GM12878 (cell line): ENCODE measurements at regions not wholly inside any gene's neighbourhood (a gene's known extent, or its start where the extent isn't known, plus 50 kb on each side); places are given as distances from the start of the nearest gene placed in this dataset.

Experiments used
- ATAC-seq: fragments of 200-7000 bp; cut with Tn5 transposase; 3 replicates; pipeline ENCODE4 v1.9.1; 2020; ENCODE audit warnings: mild to moderate bottlenecking, moderate library complexity
- BruUV-seq: library from RNA; stranded (reverse); fragments of 400-500 nt; replicated peaks from 2 replicates; lab custom pipeline; 2021; lab: Mats Ljungman, UMichigan
- CTCF ChIA-PET: fragments of 300-600 bp; sonication (Branson Sonifier 250); formaldehyde crosslinking; extraction: SDS; loops from one replicate; lab custom pipeline; 2021; ENCODE audit warnings: inconsistent platforms; lab: Yijun Ruan, JAX
- POLR2A ChIA-PET: fragments of 350-600 bp; formaldehyde crosslinking; extraction: SDS; loops from one replicate; lab custom pipeline; 2021; ENCODE audit warnings: inconsistent platforms; lab: Charles Lee
- RAD21 ChIA-PET: fragments of 300-600 bp; sonication (Branson Sonifier 250); formaldehyde crosslinking; loops from one replicate; lab custom pipeline; 2023; ENCODE audit warnings: antibody characterized with exemption; ENCODE audit not compliant: unreplicated experiment; lab: Charles Lee
- SMC1A ChIA-PET: fragments of 300-600 bp; sonication (Branson Sonifier 250); formaldehyde crosslinking; loops from one replicate; lab custom pipeline; 2023; ENCODE audit not compliant: unreplicated experiment, uncharacterized antibody; lab: Charles Lee
- DNase-seq: peaks from one replicate; pipeline ENCODE4 v3.0.0-alpha.2; 2011; ENCODE audit warnings: low read depth, low spot score
- FAIRE-seq: peaks from 3 replicates; lab custom pipeline; 2011; peaks lifted over from hg19 to GRCh38; lab: Jason Lieb, UNC
- H2AFZ ChIP-seq: 2 replicates; pipeline ENCODE4 v1.6.0; 2011; ENCODE audit warnings: low read depth, low read length, control low read depth; ENCODE audit not compliant: control insufficient read depth
- H3K27ac ChIP-seq: 2 replicates; pipeline ENCODE4 v1.5.1; 2011; ENCODE audit warnings: control low read depth; ENCODE audit not compliant: control insufficient read depth, insufficient read depth
- H3K27me3 ChIP-seq, 2 experiments: replicated peaks in 1 of 2; 2 replicates each; pipeline versions ENCODE4 v1.6.0 to v1.6.1; 2011; ENCODE audit warnings: low read length in 1 of 2; ENCODE audit not compliant: control insufficient read depth in 2 of 2, insufficient read depth in 2 of 2
- H3K36me3 ChIP-seq, 2 experiments: 2 replicates each; pipeline ENCODE4 v1.5.1; 2011; ENCODE audit warnings: low read length in 1 of 2; ENCODE audit not compliant: control insufficient read depth in 2 of 2, insufficient read depth in 2 of 2
- H3K4me1 ChIP-seq: 2 replicates; pipeline ENCODE4 v1.6.1; 2011; ENCODE audit warnings: mild to moderate bottlenecking, low read length, moderate library complexity, mixed read lengths; ENCODE audit not compliant: control insufficient read depth, insufficient read depth
- H3K4me2 ChIP-seq: 2 replicates; pipeline ENCODE4 v1.6.0; 2011; ENCODE audit warnings: control low read depth; ENCODE audit not compliant: control insufficient read depth, insufficient read depth
- H3K4me3 ChIP-seq: fragments of 200-600 bp; sonication (generic); 2 replicates; pipeline ENCODE4 v1.5.1; 2016
- H3K79me2 ChIP-seq: 2 replicates; pipeline ENCODE4 v1.6.0; 2011; ENCODE audit warnings: low read length; ENCODE audit not compliant: control insufficient read depth, insufficient read depth
- H3K9ac ChIP-seq: 2 replicates; pipeline ENCODE4 v1.8.0; 2011; ENCODE audit warnings: low read length, control low read depth, mixed read lengths; ENCODE audit not compliant: control insufficient read depth, insufficient read depth
- H3K9me3 ChIP-seq: replicated peaks from 3 replicates; pipeline ENCODE4 v1.5.1; 2011; ENCODE audit warnings: mild to moderate bottlenecking, low read length; ENCODE audit not compliant: control insufficient read depth, insufficient read depth
- H4K20me1 ChIP-seq: 2 replicates; pipeline ENCODE4 v1.6.0; 2011; ENCODE audit not compliant: control insufficient read depth, insufficient read depth
- EGR1 ChIP-seq, 2 experiments: IDR thresholded peaks; 1 replicate in 1 of 2; 2 replicates in 1 of 2; pipeline ENCODE4 v1.6.1; 2011 to 2012; ENCODE audit warnings: low read depth in 2 of 2, low read length in 2 of 2, borderline replicate concordance in 1 of 2, mild to moderate bottlenecking in 1 of 2, moderate library complexity in 1 of 2
- MYB ChIP-seq: fragments of 150-350 bp; IDR thresholded peaks from 2 replicates; pipeline ENCODE4 v1.6.1; 2014; ENCODE audit warnings: mild to moderate bottlenecking, low read depth, low read length, borderline replicate concordance
- NFXL1 ChIP-seq: fragments of 450-650 bp; IDR thresholded peaks from 2 replicates; pipeline ENCODE4 v1.6.1; 2017; ENCODE audit warnings: antibody characterized with exemption, mild to moderate bottlenecking, borderline replicate concordance
- PAX5 ChIP-seq: IDR thresholded peaks from 2 replicates; pipeline ENCODE4 v1.6.1; 2011; ENCODE audit warnings: low read depth, low read length, borderline replicate concordance
- SIN3A ChIP-seq: IDR thresholded peaks from 2 replicates; pipeline ENCODE4 v1.6.1; 2012; ENCODE audit warnings: low read depth, low read length, improper control_type of control experiment
- SMC3 ChIP-seq: IDR thresholded peaks from 2 replicates; pipeline ENCODE4 v1.6.1; 2011; ENCODE audit warnings: low read length, improper control_type of control experiment, borderline replicate concordance
- SREBF2 ChIP-seq: IDR thresholded peaks from 2 replicates; pipeline ENCODE4 v1.6.1; 2012; ENCODE audit warnings: mild to moderate bottlenecking, low read length
- ZNF622 ChIP-seq: fragments of 450-650 bp; IDR thresholded peaks from 2 replicates; pipeline ENCODE4 v1.6.1; 2017; ENCODE audit warnings: mild to moderate bottlenecking, inconsistent platforms
- WGBS: methylation state at CpG from one replicate; pipeline ENCODE4 v1.1.6; 2016; ENCODE audit warnings: low lambda C conversion rate; ENCODE audit not compliant: insufficient replicate concordance, insufficient coverage; ENCODE audit errors: missing lambda C conversion rate; 5-methylcytosine and 5-hydroxymethylcytosine counted together
- in situ Hi-C: fragments of 300-500 bp; cut with MboI; formaldehyde crosslinking; loops from 9 replicates; pipeline ENCODE4 v1.14.3; 2018; ENCODE audit warnings: mixed read lengths
- intact Hi-C: fragments of 100-400 bp; cut with micrococcal nuclease; formaldehyde crosslinking; loops from one replicate; pipeline ENCODE4 v1.14.2; 2022; ENCODE audit not compliant: unreplicated experiment
- TF ChIP-seq, protein P1 (sequence below): IDR thresholded peaks from 2 replicates; pipeline ENCODE4 v1.6.1; 2012; ENCODE audit warnings: mild to moderate bottlenecking, low read depth, low read length
- TF ChIP-seq, protein P2 (sequence below): fragments of 450-650 bp; IDR thresholded peaks from 2 replicates; pipeline ENCODE4 v1.6.1; 2016; ENCODE audit warnings: mild to moderate bottlenecking, moderate library complexity, borderline replicate concordance
- TF ChIP-seq, protein P3 (sequence below): IDR thresholded peaks from 2 replicates; pipeline ENCODE4 v1.6.1; 2012; ENCODE audit warnings: low read length, inconsistent platforms

DNA sequence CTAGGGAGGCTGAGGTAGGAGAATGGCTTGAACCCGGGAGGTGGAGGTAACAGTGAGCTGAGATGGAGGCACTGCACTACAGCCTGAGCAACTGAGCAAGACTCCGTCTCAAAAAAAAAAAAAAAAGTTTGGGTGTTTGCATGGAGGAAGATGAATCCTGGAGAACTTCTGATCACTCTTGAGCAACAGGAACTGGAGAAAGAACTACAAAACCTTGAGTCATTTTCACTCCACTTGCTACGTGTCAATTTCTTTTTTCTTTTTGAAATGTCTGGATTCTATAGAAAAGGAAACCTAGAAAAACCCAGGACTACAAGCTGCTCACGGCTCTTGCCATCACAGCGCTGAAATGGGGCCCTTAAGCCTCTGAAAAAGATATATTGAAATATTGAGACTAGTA is 189.6 kb upstream of the NRP1 start (continued):
- TF ChIP-seq, protein P1, sequence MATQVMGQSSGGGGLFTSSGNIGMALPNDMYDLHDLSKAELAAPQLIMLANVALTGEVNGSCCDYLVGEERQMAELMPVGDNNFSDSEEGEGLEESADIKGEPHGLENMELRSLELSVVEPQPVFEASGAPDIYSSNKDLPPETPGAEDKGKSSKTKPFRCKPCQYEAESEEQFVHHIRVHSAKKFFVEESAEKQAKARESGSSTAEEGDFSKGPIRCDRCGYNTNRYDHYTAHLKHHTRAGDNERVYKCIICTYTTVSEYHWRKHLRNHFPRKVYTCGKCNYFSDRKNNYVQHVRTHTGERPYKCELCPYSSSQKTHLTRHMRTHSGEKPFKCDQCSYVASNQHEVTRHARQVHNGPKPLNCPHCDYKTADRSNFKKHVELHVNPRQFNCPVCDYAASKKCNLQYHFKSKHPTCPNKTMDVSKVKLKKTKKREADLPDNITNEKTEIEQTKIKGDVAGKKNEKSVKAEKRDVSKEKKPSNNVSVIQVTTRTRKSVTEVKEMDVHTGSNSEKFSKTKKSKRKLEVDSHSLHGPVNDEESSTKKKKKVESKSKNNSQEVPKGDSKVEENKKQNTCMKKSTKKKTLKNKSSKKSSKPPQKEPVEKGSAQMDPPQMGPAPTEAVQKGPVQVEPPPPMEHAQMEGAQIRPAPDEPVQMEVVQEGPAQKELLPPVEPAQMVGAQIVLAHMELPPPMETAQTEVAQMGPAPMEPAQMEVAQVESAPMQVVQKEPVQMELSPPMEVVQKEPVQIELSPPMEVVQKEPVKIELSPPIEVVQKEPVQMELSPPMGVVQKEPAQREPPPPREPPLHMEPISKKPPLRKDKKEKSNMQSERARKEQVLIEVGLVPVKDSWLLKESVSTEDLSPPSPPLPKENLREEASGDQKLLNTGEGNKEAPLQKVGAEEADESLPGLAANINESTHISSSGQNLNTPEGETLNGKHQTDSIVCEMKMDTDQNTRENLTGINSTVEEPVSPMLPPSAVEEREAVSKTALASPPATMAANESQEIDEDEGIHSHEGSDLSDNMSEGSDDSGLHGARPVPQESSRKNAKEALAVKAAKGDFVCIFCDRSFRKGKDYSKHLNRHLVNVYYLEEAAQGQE: no peak
- TF ChIP-seq PAX5: no peak
- TF ChIP-seq, protein P2, sequence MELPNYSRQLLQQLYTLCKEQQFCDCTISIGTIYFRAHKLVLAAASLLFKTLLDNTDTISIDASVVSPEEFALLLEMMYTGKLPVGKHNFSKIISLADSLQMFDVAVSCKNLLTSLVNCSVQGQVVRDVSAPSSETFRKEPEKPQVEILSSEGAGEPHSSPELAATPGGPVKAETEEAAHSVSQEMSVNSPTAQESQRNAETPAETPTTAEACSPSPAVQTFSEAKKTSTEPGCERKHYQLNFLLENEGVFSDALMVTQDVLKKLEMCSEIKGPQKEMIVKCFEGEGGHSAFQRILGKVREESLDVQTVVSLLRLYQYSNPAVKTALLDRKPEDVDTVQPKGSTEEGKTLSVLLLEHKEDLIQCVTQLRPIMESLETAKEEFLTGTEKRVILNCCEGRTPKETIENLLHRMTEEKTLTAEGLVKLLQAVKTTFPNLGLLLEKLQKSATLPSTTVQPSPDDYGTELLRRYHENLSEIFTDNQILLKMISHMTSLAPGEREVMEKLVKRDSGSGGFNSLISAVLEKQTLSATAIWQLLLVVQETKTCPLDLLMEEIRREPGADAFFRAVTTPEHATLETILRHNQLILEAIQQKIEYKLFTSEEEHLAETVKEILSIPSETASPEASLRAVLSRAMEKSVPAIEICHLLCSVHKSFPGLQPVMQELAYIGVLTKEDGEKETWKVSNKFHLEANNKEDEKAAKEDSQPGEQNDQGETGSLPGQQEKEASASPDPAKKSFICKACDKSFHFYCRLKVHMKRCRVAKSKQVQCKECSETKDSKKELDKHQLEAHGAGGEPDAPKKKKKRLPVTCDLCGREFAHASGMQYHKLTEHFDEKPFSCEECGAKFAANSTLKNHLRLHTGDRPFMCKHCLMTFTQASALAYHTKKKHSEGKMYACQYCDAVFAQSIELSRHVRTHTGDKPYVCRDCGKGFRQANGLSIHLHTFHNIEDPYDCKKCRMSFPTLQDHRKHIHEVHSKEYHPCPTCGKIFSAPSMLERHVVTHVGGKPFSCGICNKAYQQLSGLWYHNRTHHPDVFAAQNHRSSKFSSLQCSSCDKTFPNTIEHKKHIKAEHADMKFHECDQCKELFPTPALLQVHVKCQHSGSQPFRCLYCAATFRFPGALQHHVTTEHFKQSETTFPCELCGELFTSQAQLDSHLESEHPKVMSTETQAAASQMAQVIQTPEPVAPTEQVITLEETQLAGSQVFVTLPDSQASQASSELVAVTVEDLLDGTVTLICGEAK: no peak
- no peak for TF ChIP-seq SREBF2

DNA sequence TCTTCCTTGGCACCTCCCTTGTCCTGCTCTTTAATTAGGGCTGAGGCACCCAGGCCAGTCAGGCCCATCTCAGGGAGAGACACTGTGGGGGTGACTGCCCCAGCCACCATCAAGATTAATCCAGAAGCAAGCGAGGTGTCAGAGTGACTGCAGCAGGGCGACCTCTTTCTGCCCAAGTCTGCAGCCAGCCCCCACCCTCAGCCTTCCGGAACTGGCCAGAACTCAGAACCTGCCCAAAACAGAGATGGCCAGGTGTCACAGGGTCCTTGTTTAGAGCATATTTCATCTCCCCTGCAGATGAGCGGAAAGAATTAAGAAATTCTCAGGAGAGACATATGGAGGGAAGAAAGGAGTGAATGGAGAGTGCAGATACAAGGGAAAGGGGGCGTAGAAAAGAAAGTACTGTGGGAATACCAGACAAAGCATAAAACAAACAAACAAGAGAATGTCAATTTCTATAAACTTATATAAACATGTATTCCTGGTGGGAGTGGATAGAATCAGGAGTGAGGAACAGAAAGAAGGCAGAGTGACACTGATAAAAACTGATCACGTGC is 188.8 kb upstream of the NRP1 start:
- no peak overlapping the region for H3K4me3 ChIP-seq
- ATAC-seq (no peak), DNase-seq (no peak), FAIRE-seq (no peak)
- no peaks in the 10 kb centered on the region for H3K9me3 ChIP-seq
- H2AFZ ChIP-seq: no peak overlapping the region
- H3K4me2 ChIP-seq: no peak overlapping the region
- no peak overlapping the region for H3K9ac ChIP-seq
- in situ Hi-C loops (no loop called here), intact Hi-C loops (no loop called here)
- WGBS: 36% methylated on average over 6 of the region's 6 CpGs
- H3K36me3 ChIP-seq: no peaks in the 10 kb centered on the region
- H3K79me2 ChIP-seq: no peaks in the 10 kb centered on the region
- ChIA-PET POLR2A (interaction anchor here (0.6 kb wide), 1 partner anchor 603 kb away, joined by 4 read pairs; no protein-coding TSS in a partner anchor), SMC1A (interaction anchor here (0.7 kb wide), 1 partner anchor 22 kb away, joined by 3 read pairs; no protein-coding TSS in a partner anchor), CTCF (no interaction called here), RAD21 (no interaction called here)
- no peaks in the 10 kb centered on the region for H3K27me3 ChIP-seq
- BruUV-seq: no TSS peak
- H4K20me1 ChIP-seq: no peaks in the 10 kb centered on the region
- H3K4me1 ChIP-seq: no peaks in the 10 kb centered on the region
- H3K27ac ChIP-seq: no peak overlapping the region
- TF ChIP-seq ZNF622 (no peak), EGR1 (IDR thresholded peaks at IDR 0.05; ENCODE audit: borderline replicate concordance in 1 of 2, low read depth in 2 of 2, low read length in 2 of 2) (no peak), SIN3A (no peak), NFXL1 (no peak), SMC3 (no peak), MYB (no peak)
- TF ChIP-seq, protein P3, sequence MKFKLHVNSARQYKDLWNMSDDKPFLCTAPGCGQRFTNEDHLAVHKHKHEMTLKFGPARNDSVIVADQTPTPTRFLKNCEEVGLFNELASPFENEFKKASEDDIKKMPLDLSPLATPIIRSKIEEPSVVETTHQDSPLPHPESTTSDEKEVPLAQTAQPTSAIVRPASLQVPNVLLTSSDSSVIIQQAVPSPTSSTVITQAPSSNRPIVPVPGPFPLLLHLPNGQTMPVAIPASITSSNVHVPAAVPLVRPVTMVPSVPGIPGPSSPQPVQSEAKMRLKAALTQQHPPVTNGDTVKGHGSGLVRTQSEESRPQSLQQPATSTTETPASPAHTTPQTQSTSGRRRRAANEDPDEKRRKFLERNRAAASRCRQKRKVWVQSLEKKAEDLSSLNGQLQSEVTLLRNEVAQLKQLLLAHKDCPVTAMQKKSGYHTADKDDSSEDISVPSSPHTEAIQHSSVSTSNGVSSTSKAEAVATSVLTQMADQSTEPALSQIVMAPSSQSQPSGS: no peak
